Activated CD4-positive, alpha-beta T cell treated with anti-CD3 and anti-CD28 coated beads for 36 hours (primary cell): ENCODE measurements at regions not wholly inside any gene's neighbourhood (a gene's known extent, or its start where the extent isn't known, plus 50 kb on each side); places are given as distances from the start of the nearest gene placed in this dataset.
"Not testable (repeated sequence)": the region's sequence is repeated elsewhere in the genome, so short reads cannot be mapped to it uniquely, and the experiment has no call there.

ENCODE experiments used
- ATAC-seq: fragments of 200-7000 bp; cut with Tn5 transposase; one replicate; pipeline ENCODE4 v1.10.0; 2021; ENCODE audit warnings: mild to moderate bottlenecking, moderate library complexity
- CTCF ChIA-PET: fragments of 350-600 bp; sonication (Branson Sonifier 250); formaldehyde crosslinking; loops from one replicate; lab custom pipeline; 2021; ENCODE audit warnings: antibody characterized with exemption; lab: Charles Lee
- POLR2A ChIA-PET: fragments of 350-600 bp; sonication (Branson Sonifier 250); formaldehyde crosslinking; loops from one replicate; lab custom pipeline; 2021; ENCODE audit warnings: antibody characterized with exemption, inconsistent platforms; lab: Charles Lee
- DNase-seq: peaks from one replicate; pipeline ENCODE4 v3.0.0-alpha.2; 2020
- H3K27ac Mint-ChIP-seq: one replicate; pipeline ENCODE4 v1.8.0; 2021; ENCODE audit warnings: mixed read lengths
- H3K27me3 Mint-ChIP-seq: one replicate; pipeline ENCODE4 v1.8.0; 2021; ENCODE audit warnings: mixed read lengths
- H3K36me3 Mint-ChIP-seq: one replicate; pipeline ENCODE4 v1.8.0; 2021; ENCODE audit warnings: low read depth, mixed read lengths
- H3K4me1 Mint-ChIP-seq: one replicate; pipeline ENCODE4 v1.8.0; 2021; ENCODE audit warnings: mixed read lengths
- H3K4me3 Mint-ChIP-seq: one replicate; pipeline ENCODE4 v1.8.0; 2021; ENCODE audit warnings: mild to moderate bottlenecking, moderate library complexity, mixed read lengths
- H3K9me3 Mint-ChIP-seq: one replicate; pipeline ENCODE4 v1.8.0; 2021; ENCODE audit warnings: low read depth, mixed read lengths
- intact Hi-C, 2 experiments: fragments of 100-400 bp; cut with DNase I in 1 of 2; cut with micrococcal nuclease in 1 of 2; formaldehyde crosslinking; loops; one replicate each; pipeline versions ENCODE4 v1.14.2 to v1.15.1; 2022 to 2024; cut with DNase I, micrococcal nuclease

GRCh38 chr5:120159155-120159554 lies 304.9 kb upstream of the PRR16 start:
- H3K4me1 Mint-ChIP-seq, result no peaks in the 10 kb centered on the region
- no peaks in the 10 kb centered on the region for H3K9me3 Mint-ChIP-seq

GRCh38 chr5:120160124-120160895 lies 303.8 kb upstream of the PRR16 start:
- H3K27ac Mint-ChIP-seq, result no peak overlapping the region
- no peaks in the 10 kb centered on the region for H3K27me3 Mint-ChIP-seq
- no peak for ATAC-seq
- CTCF ChIA-PET, result no interaction called here
- POLR2A ChIA-PET, result no interaction called here
- DNase-seq, result no peak
- no peaks in the 10 kb centered on the region for H3K36me3 Mint-ChIP-seq
- H3K4me3 Mint-ChIP-seq, result no peak overlapping the region
- H3K4me1 Mint-ChIP-seq, result no peaks in the 10 kb centered on the region
- intact Hi-C loops, result no loop called here
- no peaks in the 10 kb centered on the region for H3K9me3 Mint-ChIP-seq

More at GRCh38 chr5:120159155-120159554, 304.9 kb upstream of the PRR16 start:
- no peak overlapping the region for H3K27ac Mint-ChIP-seq
- H3K36me3 Mint-ChIP-seq, result no peaks in the 10 kb centered on the region
- ATAC-seq (no peak), DNase-seq (no peak)
- no peak overlapping the region for H3K4me3 Mint-ChIP-seq
- ChIA-PET POLR2A (no interaction called here), CTCF (no interaction called here)
- H3K27me3 Mint-ChIP-seq, result no peaks in the 10 kb centered on the region
- intact Hi-C loops, result no loop called here

DNA sequence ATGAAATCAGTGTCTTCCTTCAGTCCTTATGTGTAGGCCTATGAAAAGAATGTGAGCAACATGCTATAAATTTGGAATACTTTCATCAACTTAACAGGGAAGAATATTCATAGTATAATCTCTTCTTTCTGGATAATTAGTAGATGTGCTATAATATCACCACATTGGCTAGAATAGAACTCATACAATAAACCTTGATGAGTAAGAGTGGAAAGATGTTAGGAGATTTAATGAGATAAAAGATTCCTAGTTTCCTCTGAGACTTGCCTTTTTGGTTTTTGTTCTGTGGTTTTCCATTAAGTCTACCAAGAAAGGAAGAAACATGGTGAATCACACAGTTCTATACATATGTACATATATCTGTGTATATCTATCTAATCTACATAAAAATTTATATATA lies 301.8 kb upstream of the PRR16 start:
- no peaks in the 10 kb centered on the region for H3K9me3 Mint-ChIP-seq
- H3K36me3 Mint-ChIP-seq, result no peaks in the 10 kb centered on the region
- H3K4me3 Mint-ChIP-seq, result no peak overlapping the region
- no peak overlapping the region for H3K27ac Mint-ChIP-seq
- ChIA-PET CTCF (no interaction called here), POLR2A (no interaction called here)
- ATAC-seq (no peak), DNase-seq (no peak)
- H3K27me3 Mint-ChIP-seq, result no peaks in the 10 kb centered on the region
- no peaks in the 10 kb centered on the region for H3K4me1 Mint-ChIP-seq
- intact Hi-C loops, result no loop called here

DNA sequence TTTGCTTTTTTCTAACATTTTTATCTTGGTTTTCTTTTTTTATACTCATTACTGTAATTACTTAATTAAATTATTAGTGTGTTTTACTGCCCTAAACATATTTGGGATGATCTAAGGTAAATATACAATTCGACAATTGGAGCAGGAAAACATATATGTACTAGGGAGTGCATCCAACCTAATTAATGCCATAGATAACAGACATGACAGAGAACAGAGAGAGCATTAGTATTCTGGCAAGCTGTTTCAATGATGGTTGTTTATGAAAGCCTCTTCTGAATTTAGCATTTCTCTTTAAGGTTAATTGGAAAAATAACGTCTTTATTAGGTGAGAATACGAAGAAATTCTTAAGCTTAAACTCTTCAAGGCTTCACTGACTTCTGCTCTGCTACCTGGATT lies 300.1 kb upstream of the PRR16 start:
- no peaks in the 10 kb centered on the region for H3K4me1 Mint-ChIP-seq
- intact Hi-C loops, result no loop called here
- H3K27me3 Mint-ChIP-seq, result no peaks in the 10 kb centered on the region
- ChIA-PET CTCF (no interaction called here), POLR2A (no interaction called here)
- H3K27ac Mint-ChIP-seq, result no peak overlapping the region
- H3K9me3 Mint-ChIP-seq, result no peaks in the 10 kb centered on the region
- no peaks in the 10 kb centered on the region for H3K36me3 Mint-ChIP-seq
- DNase-seq (no peak), ATAC-seq (no peak)
- no peak overlapping the region for H3K4me3 Mint-ChIP-seq

GRCh38 chr5:120164986-120165385 lies 299.1 kb upstream of the PRR16 start:
- H3K4me1 Mint-ChIP-seq, result no peaks in the 10 kb centered on the region
- H3K27ac Mint-ChIP-seq, result no peak overlapping the region
- no peak overlapping the region for H3K4me3 Mint-ChIP-seq
- H3K27me3 Mint-ChIP-seq, result no peaks in the 10 kb centered on the region
- DNase-seq (no peak), ATAC-seq (no peak)
- CTCF ChIA-PET, result no interaction called here
- no peaks in the 10 kb centered on the region for H3K36me3 Mint-ChIP-seq
- POLR2A ChIA-PET, result no interaction called here
- H3K9me3 Mint-ChIP-seq, result no peaks in the 10 kb centered on the region
- intact Hi-C loops, result no loop called here

- no peaks in the 10 kb centered on the region for H3K4me1 Mint-ChIP-seq
- no peak overlapping the region for H3K27ac Mint-ChIP-seq
- ChIA-PET CTCF (no interaction called here), POLR2A (no interaction called here)
- intact Hi-C loops, result no loop called here
- DNase-seq, result no peak
- H3K9me3 Mint-ChIP-seq, result peaks cover 4% of the 10 kb centered on the region
- no peaks in the 10 kb centered on the region for H3K27me3 Mint-ChIP-seq
- no peaks in the 10 kb centered on the region for H3K36me3 Mint-ChIP-seq
- no peak overlapping the region for H3K4me3 Mint-ChIP-seq
- ATAC-seq, result no peak
These were observed 291.0 kb upstream of the PRR16 start for GRCh38 chr5:120173125-120173524.

DNA sequence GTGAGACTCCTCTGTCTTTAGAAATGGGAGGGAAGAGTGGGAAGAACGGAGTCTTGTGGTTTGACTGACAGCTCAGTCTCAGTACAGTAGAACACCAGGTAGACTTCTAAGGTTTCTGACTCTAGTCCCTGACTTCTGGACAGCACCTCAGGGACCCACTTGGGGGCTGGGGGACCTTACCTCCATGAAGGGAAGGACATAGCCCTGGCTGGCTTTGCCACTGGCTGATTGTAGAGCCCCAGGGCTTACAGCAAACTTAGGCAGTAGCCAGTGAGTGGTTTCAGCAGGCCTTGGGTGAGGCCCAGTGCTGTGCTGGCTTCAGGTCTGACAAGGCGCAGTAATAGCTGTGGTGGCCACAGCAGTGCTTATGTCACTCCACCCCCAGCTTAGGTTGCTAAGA lies 290.0 kb upstream of the PRR16 start:
- no peaks in the 10 kb centered on the region for H3K27me3 Mint-ChIP-seq
- no peaks in the 10 kb centered on the region for H3K4me1 Mint-ChIP-seq
- peaks cover 4% of the 10 kb centered on the region for H3K9me3 Mint-ChIP-seq
- no peaks in the 10 kb centered on the region for H3K36me3 Mint-ChIP-seq
- H3K4me3 Mint-ChIP-seq, result no peak overlapping the region
- POLR2A ChIA-PET, result no interaction called here
- ATAC-seq (no peak), DNase-seq (no peak)
- intact Hi-C loops, result no loop called here
- CTCF ChIA-PET, result no interaction called here
- no peak overlapping the region for H3K27ac Mint-ChIP-seq

GRCh38 chr5:120181238-120181637 lies 282.9 kb upstream of the PRR16 start:
- intact Hi-C loops, H3K9me3 Mint-ChIP-seq, H3K27ac Mint-ChIP-seq, H3K27me3 Mint-ChIP-seq, ATAC-seq, DNase-seq, CTCF ChIA-PET, H3K36me3 Mint-ChIP-seq, POLR2A ChIA-PET, H3K4me3 Mint-ChIP-seq, H3K4me1 Mint-ChIP-seq: not testable (repeated sequence)

- H3K4me1 Mint-ChIP-seq, H3K4me3 Mint-ChIP-seq, H3K27me3 Mint-ChIP-seq, DNase-seq, H3K36me3 Mint-ChIP-seq, H3K9me3 Mint-ChIP-seq, intact Hi-C loops, CTCF ChIA-PET, H3K27ac Mint-ChIP-seq, POLR2A ChIA-PET, ATAC-seq: not testable (repeated sequence)
These were observed 269.4 kb upstream of the PRR16 start for GRCh38 chr5:120194650-120195049.

DNA sequence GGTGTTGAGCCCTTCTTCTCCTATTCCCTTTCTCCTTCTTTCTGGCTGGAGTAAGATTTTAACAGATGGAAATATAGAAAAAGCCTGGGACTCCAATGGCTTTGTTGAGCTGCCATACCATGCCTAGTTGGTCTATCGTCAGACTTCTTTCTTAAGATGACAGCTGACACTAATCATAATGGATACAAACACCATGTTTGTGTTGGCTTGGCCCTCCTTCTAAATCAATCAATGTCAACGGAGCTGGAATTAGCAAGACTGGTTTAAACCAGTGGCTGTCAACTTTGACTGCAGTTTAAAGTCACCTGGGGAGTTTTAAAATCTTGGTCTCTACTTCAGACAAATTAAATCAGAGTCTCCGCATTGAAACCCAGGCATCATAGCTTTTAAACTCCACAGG lies 264.5 kb upstream of the PRR16 start:
- ChIA-PET POLR2A (no interaction called here), CTCF (no interaction called here)
- intact Hi-C loops, result no loop called here
- ATAC-seq (no peak), DNase-seq (no peak)
- Mint-ChIP-seq H3K9me3 (no peaks in the 10 kb centered on the region), H3K27me3 (no peaks in the 10 kb centered on the region), H3K4me3 (no peak overlapping the region), H3K4me1 (no peaks in the 10 kb centered on the region), H3K36me3 (no peaks in the 10 kb centered on the region), H3K27ac (no peak overlapping the region)

- no peak overlapping the region for H3K27ac Mint-ChIP-seq
- H3K4me1 Mint-ChIP-seq, result no peaks in the 10 kb centered on the region
- peaks cover 2% of the 10 kb centered on the region for H3K9me3 Mint-ChIP-seq
- no peak for DNase-seq
- intact Hi-C loops, result no loop called here
- ChIA-PET CTCF (no interaction called here), POLR2A (no interaction called here)
- ATAC-seq, result no peak
- no peaks in the 10 kb centered on the region for H3K36me3 Mint-ChIP-seq
- no peaks in the 10 kb centered on the region for H3K27me3 Mint-ChIP-seq
- H3K4me3 Mint-ChIP-seq, result no peak overlapping the region
These were observed 257.0 kb upstream of the PRR16 start for GRCh38 chr5:120207129-120207528.

GRCh38 chr5:120217001-120217400 lies 247.1 kb upstream of the PRR16 start:
- ATAC-seq, result no peak
- Mint-ChIP-seq H3K4me3 (no peak overlapping the region), H3K36me3 (no peaks in the 10 kb centered on the region), H3K27me3 (no peaks in the 10 kb centered on the region), H3K27ac (no peak overlapping the region), H3K9me3 (peaks cover 2% of the 10 kb centered on the region), H3K4me1 (no peaks in the 10 kb centered on the region)
- DNase-seq, result no peak
- intact Hi-C loops, result no loop called here
- ChIA-PET POLR2A (no interaction called here), CTCF (no interaction called here)
